ENCODE measurements at regions not wholly inside any gene's neighbourhood (a gene's known extent, or its start where the extent isn't known, plus 50 kb on each side); places are given as distances from the start of the nearest gene placed in this dataset.

- DNase-seq (ENCODE audit: low spot score) (no peak), FAIRE-seq (no peak)
Observed at GRCh38 chr2:65548576-65549256, 116.3 kb upstream of the SPRED2 start.

DNA sequence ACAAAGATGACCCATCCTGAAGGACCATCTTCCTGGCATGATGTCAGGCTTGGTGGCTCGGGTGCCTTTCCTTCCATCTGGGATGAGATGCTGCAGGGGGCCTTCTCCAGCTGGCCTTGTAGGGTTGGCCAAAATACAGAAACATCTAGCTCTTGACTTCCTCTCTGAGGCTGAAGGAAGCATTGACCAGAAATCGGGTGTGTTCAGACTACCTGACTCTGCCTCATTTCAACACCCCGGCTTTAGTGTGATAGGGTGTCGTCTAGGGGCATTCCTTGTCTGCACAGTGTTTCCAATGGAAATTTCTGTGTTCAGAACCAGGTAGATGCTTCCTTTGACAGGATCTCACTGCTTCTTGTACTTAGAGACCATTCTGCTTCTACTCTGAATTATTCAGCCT, 115.7 kb upstream of the SPRED2 start:
- no peak for FAIRE-seq

DNA sequence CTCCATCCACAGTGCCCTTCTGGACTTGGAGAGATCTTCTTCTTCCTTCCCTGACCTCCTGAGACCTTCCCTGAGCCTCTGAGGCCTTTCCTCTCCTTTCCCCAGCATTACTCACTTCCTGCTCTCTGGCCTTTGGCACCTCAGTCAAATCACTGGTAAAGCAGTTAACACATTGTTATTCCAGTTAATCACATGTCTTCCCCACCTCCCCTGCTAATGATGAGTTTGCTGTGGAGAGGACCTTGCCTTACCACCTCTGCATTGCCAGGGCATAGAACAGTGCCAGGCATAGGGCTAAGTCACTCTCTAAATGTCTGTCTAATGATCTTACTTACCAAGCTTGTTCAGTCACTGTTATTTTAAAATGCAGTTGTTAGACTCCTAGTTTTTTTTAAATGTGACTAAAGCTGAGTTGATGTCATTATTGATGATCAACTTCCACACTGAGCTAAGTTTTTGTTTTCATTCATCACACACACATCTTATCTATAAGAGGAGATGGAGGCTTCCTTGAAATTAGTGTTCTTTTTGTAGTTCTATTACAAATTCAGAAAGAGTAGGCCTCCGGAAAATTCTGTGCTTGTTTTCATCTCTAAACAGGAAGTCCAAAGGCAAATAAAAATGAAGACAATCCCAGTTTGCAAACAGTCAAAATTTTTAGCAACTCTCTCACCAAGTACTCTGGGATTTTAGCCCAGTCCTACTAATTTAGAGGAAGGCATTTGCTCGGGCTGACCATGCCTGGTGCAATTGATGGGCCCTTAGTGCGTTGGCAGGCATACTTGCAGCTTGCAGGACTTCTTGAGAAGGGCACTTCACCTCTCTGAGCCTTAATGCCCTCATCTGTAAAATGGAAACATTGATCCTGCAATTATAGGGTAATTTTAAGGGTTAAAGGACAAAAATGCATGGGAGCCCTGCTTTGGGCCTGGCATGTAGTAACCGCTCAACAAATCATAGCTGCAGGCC, 113.7 kb upstream of the SPRED2 start:
- peak; percentile 72 for DNase-seq (ENCODE audit: low spot score)
- FAIRE-seq = peak; percentile 65

More for the DNA sequence above, 115.7 kb upstream of the SPRED2 start:
- no peak for DNase-seq (ENCODE audit: low spot score)

DNA sequence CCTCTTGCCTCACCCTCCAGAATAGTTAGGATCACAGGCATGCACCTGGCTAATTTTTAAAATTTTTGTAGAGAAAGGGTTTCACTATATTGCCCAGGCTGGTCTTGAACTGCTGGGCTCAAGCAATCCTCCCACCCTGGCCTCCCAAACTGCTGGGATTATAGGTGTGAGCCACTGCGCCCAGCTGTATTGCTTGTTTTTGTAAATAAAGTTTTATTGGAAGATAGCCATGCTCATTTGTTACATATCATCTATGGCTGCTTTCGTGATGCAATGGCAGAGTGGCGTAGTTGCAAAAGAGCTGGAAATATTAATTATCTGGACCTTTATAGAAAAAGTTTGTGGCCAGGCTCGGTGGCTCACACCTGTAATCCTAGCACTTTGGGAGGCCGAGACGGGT, 109.4 kb upstream of the SPRED2 start:
- DNase-seq (ENCODE audit: low spot score) (no peak), FAIRE-seq (no peak)

- DNase-seq (ENCODE audit: low spot score) (no peak), FAIRE-seq (no peak)
Observed at GRCh38 chr2:65539633-65540032, 107.2 kb upstream of the SPRED2 start.

GRCh38 chr2:65537651-65538385, 105.4 kb upstream of the SPRED2 start:
- no peak for FAIRE-seq
- DNase-seq (ENCODE audit: low spot score) = no peak

GRCh38 chr2:65536596-65536995, 104.2 kb upstream of the SPRED2 start:
- DNase-seq (ENCODE audit: low spot score) (no peak), FAIRE-seq (no peak)

DNA sequence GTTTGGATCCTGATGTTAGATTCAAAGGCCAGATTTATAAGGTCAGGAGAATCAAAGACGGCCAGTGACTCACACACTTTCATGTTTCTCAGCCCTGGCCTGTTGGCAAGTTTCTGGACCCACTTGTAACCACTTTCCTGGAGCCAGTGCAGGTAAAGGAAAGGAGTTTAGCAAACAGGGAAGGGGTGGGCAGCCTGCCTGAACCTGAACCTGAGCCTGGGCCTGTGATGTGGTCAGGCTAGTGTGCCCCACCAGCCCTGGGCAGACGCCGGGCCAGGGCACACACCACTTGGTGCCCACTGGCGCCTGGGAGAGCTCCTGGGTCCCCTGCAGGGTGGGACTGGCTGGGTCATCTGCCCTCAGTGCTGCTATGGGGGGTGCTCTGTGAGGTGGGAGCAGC, 100.5 kb upstream of the SPRED2 start:
- DNase-seq (ENCODE audit: low spot score) (no peak), FAIRE-seq (no peak)

- FAIRE-seq = no peak
- DNase-seq (ENCODE audit: low spot score) = no peak
Observed at GRCh38 chr2:65532326-65532725, 99.9 kb upstream of the SPRED2 start.

DNA sequence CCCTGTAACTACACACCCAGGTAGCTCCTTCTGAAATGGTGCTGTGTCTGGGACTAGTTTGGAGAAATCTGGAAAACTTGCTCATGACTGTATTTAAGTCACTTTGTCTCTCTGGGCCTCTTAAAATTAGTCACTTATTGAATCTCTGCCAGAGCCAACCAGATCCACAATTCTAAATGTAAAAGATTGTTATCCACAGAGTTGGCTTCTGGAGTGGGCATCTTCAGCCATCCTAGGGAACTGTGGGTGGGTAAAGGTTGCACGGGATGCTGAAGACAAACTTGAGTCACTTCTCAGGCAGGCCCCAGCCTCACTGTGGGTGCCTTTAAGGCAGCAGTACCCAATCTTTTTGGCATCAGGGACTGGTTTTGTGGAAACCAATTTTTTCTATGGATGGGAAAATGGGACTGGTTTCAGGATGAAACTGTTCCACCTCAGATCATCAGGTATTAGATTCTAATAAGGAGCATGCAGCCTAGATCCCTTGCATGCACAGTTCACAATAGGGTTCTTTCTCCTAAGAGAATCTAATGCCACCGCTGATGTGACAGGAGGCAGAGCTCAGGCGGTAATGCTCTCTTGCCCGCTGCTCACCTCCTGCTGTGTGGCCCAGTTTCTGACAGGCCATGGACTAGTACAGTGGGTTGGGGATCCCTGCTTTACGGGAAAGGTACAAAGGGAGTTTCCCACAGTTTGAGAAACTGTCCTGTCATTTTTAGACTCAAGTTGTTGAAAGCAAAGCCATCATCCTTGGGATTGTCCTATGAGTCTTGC, 98.3 kb upstream of the SPRED2 start:
- FAIRE-seq = no peak
- no peak for DNase-seq (ENCODE audit: low spot score)

DNA sequence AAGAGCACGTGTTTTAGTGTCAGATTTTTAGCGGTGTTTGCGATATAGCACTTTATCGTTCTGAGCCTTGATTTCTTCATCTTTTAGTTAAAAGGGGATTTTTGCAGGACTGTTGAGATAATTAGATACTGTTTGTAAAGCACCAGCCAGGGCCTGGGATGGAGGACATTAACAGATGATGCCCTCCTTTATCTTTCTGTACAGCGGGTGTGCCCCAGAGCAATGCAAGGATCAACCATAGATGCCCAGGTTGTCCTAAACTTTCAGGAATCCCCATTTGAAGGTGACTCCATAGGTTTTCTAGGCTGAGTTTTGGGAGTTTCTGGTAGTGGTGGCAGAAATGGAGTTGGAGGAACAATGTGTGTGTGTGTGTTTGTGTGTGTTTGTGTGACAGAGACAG, 97.0 kb upstream of the SPRED2 start:
- FAIRE-seq (no peak), DNase-seq (ENCODE audit: low spot score) (no peak)

- DNase-seq (ENCODE audit: low spot score) (no peak), FAIRE-seq (no peak)
Observed at GRCh38 chr2:65528241-65528574, 95.8 kb upstream of the SPRED2 start.

GRCh38 chr2:65527451-65528240, 95.2 kb upstream of the SPRED2 start:
- no peak for FAIRE-seq
- DNase-seq (ENCODE audit: low spot score) = no peak

DNA sequence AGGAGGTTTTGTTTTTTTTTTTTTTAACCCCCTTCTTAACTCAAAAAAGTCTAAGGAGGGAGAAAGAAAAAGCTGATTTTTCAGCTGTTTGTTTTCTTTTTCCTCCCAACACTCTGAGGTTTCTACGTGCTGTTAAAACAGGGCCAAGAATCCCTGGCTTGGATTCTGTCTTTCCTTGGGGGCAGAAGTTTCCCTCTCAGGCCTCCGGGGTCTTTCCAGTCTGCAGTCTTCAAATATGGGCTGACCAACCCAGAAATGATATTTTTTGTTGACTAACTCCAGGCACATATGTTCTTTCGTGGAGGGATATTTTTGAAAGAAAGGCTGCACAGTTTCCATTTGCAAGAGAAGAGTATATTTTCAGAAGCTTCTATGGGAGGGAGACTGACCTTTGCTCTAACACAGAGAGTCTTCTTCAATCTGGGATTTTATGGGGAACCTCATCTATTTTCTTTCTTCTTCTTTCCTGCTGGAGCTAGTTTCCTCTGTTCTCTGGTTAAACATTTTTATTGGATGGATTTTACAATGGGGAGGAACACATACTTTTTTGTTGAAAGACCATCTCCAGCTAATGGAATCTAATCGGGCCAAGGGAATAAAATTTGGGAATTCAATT, 93.3 kb upstream of the SPRED2 start:
- DNase-seq (ENCODE audit: low spot score) (no peak), FAIRE-seq (no peak)

GRCh38 chr2:65522922-65523321, 90.5 kb upstream of the SPRED2 start:
- no peak for DNase-seq (ENCODE audit: low spot score)
- FAIRE-seq = no peak

GRCh38 chr2:65518751-65519150, 86.4 kb upstream of the SPRED2 start:
- FAIRE-seq (no peak), DNase-seq (ENCODE audit: low spot score) (no peak)

GRCh38 chr2:65514555-65515195, 82.3 kb upstream of the SPRED2 start:
- no peak for FAIRE-seq

GRCh38 chr2:65512783-65513182, 80.4 kb upstream of the SPRED2 start:
- FAIRE-seq = no peak
- no peak for DNase-seq (ENCODE audit: low spot score)

More at GRCh38 chr2:65514555-65515195, 82.3 kb upstream of the SPRED2 start:
- no peak for DNase-seq (ENCODE audit: low spot score)

DNA sequence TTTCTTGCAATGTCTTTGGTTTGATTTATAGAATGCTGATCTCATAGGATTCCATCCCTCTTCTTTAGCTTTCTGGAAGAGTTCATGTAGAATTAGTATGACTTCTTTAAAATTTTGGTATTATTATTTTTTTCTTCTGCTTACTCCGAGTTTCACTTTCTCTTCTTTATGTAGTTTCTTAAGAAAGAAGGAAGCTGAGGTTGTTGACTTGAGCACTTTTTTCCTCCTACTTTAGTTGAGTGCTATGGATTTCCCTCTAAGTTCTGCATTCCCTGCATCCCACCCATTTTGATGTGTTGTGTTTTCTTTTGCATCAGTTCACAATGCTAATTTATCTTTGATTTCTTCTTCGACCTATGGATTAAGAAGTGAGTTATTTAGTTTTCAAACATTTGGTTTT, 78.9 kb upstream of the SPRED2 start:
- DNase-seq (ENCODE audit: low spot score) (no peak), FAIRE-seq (no peak)

DNA sequence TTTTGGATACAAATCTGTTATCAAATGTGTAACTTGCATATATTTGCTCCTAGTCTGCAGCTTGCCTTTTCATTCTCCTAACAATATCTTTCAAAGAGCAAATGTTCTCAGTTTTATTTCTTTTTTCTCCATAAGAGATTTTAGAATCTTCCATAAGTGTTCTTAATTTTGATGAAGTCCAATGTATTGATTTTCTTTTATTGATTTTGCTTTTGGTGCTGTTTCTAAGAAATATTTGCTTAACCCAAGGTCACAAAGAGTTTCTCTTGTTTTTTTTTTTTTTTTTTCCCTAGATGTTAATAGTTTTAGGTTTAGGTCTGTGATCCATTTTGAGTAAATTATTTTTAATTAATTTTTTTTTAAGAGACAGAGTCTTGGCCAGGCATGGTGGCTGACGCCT, 75.8 kb upstream of the SPRED2 start:
- DNase-seq (ENCODE audit: low spot score) (no peak), FAIRE-seq (no peak)
